ENCODE measurements at regions not wholly inside any gene's neighbourhood (a gene's known extent, or its start where the extent isn't known, plus 50 kb on each side); places are given as distances from the start of the nearest gene placed in this dataset.

DNA sequence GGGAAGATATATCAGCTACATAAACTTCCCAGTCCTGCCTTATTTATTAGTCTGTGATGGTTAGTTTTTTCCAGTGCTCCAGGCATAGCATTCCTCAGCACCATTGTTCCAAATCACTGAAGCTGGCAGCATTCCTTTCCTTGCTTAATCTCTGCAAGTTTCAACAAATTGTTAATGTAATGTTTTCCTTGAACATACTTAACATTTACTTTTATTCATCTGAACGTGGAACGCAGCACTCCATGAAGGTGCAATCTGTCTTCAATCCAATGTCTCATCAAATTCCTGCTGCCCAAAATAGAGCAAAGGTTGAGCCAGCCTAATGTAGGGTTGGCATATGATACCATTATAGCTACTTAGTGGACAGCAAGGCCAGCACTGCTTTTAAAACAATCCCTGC is 441.1 kb upstream of the RBFOX1 start:
- Histone ChIP-seq H3K4me3 (no peak overlapping the region), H3K36me3 (no peaks in the 10 kb centered on the region), H3K27me3 (no peaks in the 10 kb centered on the region), H3K27ac (no peak overlapping the region), H3K4me1 (no peaks in the 10 kb centered on the region), H3K9me3 (no peaks in the 10 kb centered on the region)
- DNase-seq (no peak), ATAC-seq (no peak)
- in situ Hi-C loops (cut with MboI; ENCODE audit: low sequenced_read_pairs in 4 of 4): no loop called here
- TF ChIP-seq, protein P1, sequence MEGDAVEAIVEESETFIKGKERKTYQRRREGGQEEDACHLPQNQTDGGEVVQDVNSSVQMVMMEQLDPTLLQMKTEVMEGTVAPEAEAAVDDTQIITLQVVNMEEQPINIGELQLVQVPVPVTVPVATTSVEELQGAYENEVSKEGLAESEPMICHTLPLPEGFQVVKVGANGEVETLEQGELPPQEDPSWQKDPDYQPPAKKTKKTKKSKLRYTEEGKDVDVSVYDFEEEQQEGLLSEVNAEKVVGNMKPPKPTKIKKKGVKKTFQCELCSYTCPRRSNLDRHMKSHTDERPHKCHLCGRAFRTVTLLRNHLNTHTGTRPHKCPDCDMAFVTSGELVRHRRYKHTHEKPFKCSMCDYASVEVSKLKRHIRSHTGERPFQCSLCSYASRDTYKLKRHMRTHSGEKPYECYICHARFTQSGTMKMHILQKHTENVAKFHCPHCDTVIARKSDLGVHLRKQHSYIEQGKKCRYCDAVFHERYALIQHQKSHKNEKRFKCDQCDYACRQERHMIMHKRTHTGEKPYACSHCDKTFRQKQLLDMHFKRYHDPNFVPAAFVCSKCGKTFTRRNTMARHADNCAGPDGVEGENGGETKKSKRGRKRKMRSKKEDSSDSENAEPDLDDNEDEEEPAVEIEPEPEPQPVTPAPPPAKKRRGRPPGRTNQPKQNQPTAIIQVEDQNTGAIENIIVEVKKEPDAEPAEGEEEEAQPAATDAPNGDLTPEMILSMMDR (IDR thresholded peaks at IDR 0.05 in 4 of 5, conservative IDR thresholded peaks at IDR 0.05 in 1 of 5): no peak
- TF ChIP-seq POLR2A (IDR thresholded peaks at IDR 0.05): no peak
- intact Hi-C loops (cut with DNase I; ENCODE audit: low total_unique reads): no loop called here

DNA sequence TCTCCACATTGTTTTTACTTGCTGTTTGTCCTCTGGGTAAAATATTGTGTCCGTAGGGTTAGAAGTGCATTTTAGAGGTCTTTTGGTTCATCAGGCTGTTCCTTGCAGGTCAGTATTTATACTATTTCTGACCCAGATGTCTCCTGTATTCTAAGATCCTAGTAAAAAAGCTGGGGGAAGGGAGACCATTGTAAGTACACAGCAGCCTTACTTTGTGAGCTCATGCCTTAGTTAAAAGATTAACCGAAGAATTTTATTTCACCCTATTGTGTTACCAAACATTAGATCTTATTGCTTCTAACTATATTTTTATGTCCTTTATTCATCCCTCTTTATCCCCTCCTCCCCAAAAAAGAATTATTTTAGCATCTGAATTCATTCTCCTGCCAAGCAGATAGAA is 444.1 kb upstream of the RBFOX1 start:
- no peak for ATAC-seq
- TF ChIP-seq, protein P1 (IDR thresholded peaks at IDR 0.05 in 4 of 5, conservative IDR thresholded peaks at IDR 0.05 in 1 of 5): no peak
- TF ChIP-seq POLR2A (IDR thresholded peaks at IDR 0.05): no peak
- H3K4me3 ChIP-seq: no peak overlapping the region
- intact Hi-C loops (cut with DNase I; ENCODE audit: low total_unique reads) (no loop called here), in situ Hi-C loops (cut with MboI; ENCODE audit: low sequenced_read_pairs in 4 of 4) (no loop called here)
- no peak for DNase-seq
- H3K27ac ChIP-seq: no peak overlapping the region
- no peaks in the 10 kb centered on the region for H3K9me3 ChIP-seq
- H3K27me3 ChIP-seq: no peaks in the 10 kb centered on the region
- H3K4me1 ChIP-seq: no peaks in the 10 kb centered on the region
- no peaks in the 10 kb centered on the region for H3K36me3 ChIP-seq

DNA sequence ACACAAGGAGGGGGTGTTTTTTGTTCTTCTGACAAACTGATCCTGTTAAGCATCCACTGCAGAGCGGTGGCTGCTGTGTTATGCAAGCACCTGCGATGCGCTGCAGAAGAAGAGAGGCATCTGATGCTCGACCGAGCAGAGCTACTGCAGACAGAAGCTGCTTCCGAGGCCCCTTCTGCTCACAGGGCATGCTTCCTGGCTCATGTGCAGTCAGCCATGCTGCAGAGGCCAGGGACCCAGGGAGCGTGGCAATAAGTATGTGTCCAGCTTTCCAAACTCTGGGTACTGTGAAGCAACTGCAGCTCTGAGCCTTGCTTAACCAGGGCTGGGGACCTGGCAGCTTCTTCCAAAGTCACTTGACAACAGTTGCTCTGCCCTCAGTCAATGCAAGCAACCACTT is 448.6 kb upstream of the RBFOX1 start:
- ATAC-seq (no peak), DNase-seq (no peak)
- H3K27me3 ChIP-seq: no peaks in the 10 kb centered on the region
- no peaks in the 10 kb centered on the region for H3K4me1 ChIP-seq
- in situ Hi-C loops (cut with MboI; ENCODE audit: low sequenced_read_pairs in 4 of 4) (no loop called here), intact Hi-C loops (cut with DNase I; ENCODE audit: low total_unique reads) (no loop called here)
- no peak overlapping the region for H3K4me3 ChIP-seq
- H3K27ac ChIP-seq: no peak overlapping the region
- no peak for TF ChIP-seq POLR2A (IDR thresholded peaks at IDR 0.05)
- TF ChIP-seq, protein P1 (IDR thresholded peaks at IDR 0.05 in 4 of 5, conservative IDR thresholded peaks at IDR 0.05 in 1 of 5): no peak
- H3K9me3 ChIP-seq: no peaks in the 10 kb centered on the region
- no peaks in the 10 kb centered on the region for H3K36me3 ChIP-seq

DNA sequence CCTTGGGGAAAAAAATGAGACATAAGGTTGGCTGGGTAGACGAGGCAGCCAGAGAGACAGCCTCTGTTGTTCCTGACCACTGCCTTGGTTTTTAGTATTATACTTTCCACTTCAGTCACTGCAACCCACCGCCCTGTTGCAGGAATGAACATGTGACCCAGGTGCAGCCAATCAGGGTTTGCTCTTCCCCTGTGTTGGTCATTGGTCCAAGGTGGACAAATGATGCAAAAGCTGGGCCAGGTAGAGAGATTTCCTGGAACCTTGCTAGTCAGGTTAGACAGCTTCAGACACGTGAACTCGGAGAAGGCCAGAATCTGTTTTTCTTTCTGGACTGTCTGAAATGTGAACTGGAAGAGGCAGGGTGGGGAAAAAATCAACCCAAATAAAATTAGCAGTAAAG is 452.4 kb upstream of the RBFOX1 start:
- Histone ChIP-seq H3K36me3 (no peaks in the 10 kb centered on the region), H3K27me3 (no peaks in the 10 kb centered on the region), H3K9me3 (no peaks in the 10 kb centered on the region), H3K27ac (no peak overlapping the region), H3K4me3 (no peak overlapping the region), H3K4me1 (no peaks in the 10 kb centered on the region)
- TF ChIP-seq, protein P1 (IDR thresholded peaks at IDR 0.05 in 4 of 5, conservative IDR thresholded peaks at IDR 0.05 in 1 of 5): no peak
- no peak for TF ChIP-seq POLR2A (IDR thresholded peaks at IDR 0.05)
- intact Hi-C loops (cut with DNase I; ENCODE audit: low total_unique reads): no loop called here
- DNase-seq (no peak), ATAC-seq (no peak)
- in situ Hi-C loops (cut with MboI; ENCODE audit: low sequenced_read_pairs in 4 of 4): no loop called here

DNA sequence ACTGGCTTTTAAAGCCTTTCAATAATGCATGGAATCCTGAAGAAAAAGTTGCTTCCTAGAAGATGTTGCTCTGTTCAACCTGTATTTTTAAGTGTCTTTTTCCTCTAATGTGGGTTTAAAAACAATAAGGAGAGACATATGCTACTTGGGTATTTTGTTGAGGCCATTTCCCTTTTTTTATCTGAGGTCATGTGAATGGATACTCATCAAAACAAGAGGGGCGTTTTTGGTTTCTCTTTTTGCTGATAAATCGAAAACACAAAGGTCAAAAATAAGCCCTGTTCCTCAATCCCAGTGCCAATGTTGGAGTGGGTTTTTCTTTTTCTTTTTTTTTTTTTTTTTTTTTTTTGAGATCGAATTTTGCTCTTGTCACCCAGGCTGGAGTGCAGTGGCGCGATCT is 468.0 kb upstream of the RBFOX1 start:
- Histone ChIP-seq H3K36me3 (no peaks in the 10 kb centered on the region), H3K4me1 (no peaks in the 10 kb centered on the region), H3K9me3 (no peaks in the 10 kb centered on the region), H3K27ac (no peak overlapping the region), H3K4me3 (no peak overlapping the region), H3K27me3 (no peaks in the 10 kb centered on the region)
- in situ Hi-C loops (cut with MboI; ENCODE audit: low sequenced_read_pairs in 4 of 4): no loop called here
- no peak for DNase-seq
- TF ChIP-seq, protein P1 (IDR thresholded peaks at IDR 0.05 in 4 of 5, conservative IDR thresholded peaks at IDR 0.05 in 1 of 5): no peak
- TF ChIP-seq POLR2A (IDR thresholded peaks at IDR 0.05): no peak
- no peak for ATAC-seq
- intact Hi-C loops (cut with DNase I; ENCODE audit: low total_unique reads): no loop called here
